ENCODE measurements at regions not wholly inside any gene's neighbourhood (a gene's known extent, or its start where the extent isn't known, plus 50 kb on each side); places are given as distances from the start of the nearest gene placed in this dataset.

GRCh38 chr1:234554218-234554697 is 55.7 kb downstream of the IRF2BP2 start:
- TF ChIP-seq CEBPB (IDR thresholded peaks at IDR 0.05; ENCODE audit: low read depth) (no peak), POLR2A (IDR thresholded peaks at IDR 0.05; ENCODE audit: borderline replicate concordance, extremely low read depth, insufficient read depth, insufficient read length) (no peak), CTCF (IDR thresholded peaks at IDR 0.05 in 2 of 3, conservative IDR thresholded peaks at IDR 0.05 in 1 of 3; ENCODE audit: borderline replicate concordance in 1 of 3, insufficient read depth in 1 of 3, low read depth in 2 of 3, low read length in 2 of 3) (no peak), SRF (IDR thresholded peaks at IDR 0.05; ENCODE audit: low read depth) (no peak), POLR2AphosphoS5 (IDR thresholded peaks at IDR 0.05; ENCODE audit: low read depth, low read length) (no peak), ZFX (IDR thresholded peaks at IDR 0.05) (no peak), JUND (IDR thresholded peaks at IDR 0.05) (no peak), ELF1 (IDR thresholded peaks at IDR 0.05; ENCODE audit: borderline replicate concordance, low read depth) (no peak), EZH2phosphoT487 (IDR thresholded peaks at IDR 0.05; ENCODE audit: borderline replicate concordance) (no peak), SIN3A (IDR thresholded peaks at IDR 0.05; ENCODE audit: low read depth) (no peak), MAX (IDR thresholded peaks at IDR 0.05) (no peak)
